ENCODE measurements at regions not wholly inside any gene's neighbourhood (a gene's known extent, or its start where the extent isn't known, plus 50 kb on each side); places are given as distances from the start of the nearest gene placed in this dataset.

DNA sequence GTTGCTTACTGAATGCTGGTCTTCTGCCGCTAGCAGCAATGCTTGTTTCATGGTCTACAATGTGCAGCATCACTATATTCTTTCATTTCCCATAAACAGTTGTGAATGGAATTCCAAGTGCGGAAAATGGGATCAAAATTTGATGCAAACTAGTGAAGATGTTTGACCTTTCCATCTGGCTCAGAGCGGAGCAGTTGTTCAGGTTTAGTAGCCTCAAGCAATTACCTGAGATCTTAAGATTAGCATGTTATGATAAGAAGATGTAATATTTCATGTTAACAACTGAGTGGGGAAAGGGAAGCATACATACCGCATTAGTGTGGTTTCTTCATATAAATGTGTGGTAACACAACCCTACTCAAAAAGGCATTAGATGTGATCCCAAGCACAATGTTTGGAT lies 221.1 kb upstream of the CFAP20DC start:
- TF ChIP-seq EP300 (IDR thresholded peaks at IDR 0.05) = no peak
- TF ChIP-seq, protein P1, sequence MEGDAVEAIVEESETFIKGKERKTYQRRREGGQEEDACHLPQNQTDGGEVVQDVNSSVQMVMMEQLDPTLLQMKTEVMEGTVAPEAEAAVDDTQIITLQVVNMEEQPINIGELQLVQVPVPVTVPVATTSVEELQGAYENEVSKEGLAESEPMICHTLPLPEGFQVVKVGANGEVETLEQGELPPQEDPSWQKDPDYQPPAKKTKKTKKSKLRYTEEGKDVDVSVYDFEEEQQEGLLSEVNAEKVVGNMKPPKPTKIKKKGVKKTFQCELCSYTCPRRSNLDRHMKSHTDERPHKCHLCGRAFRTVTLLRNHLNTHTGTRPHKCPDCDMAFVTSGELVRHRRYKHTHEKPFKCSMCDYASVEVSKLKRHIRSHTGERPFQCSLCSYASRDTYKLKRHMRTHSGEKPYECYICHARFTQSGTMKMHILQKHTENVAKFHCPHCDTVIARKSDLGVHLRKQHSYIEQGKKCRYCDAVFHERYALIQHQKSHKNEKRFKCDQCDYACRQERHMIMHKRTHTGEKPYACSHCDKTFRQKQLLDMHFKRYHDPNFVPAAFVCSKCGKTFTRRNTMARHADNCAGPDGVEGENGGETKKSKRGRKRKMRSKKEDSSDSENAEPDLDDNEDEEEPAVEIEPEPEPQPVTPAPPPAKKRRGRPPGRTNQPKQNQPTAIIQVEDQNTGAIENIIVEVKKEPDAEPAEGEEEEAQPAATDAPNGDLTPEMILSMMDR (IDR thresholded peaks at IDR 0.05) = no peak
